NCI-H2029 (cell line): ENCODE measurements at regions not wholly inside any gene's neighbourhood (a gene's known extent, or its start where the extent isn't known, plus 50 kb on each side); places are given as distances from the start of the nearest gene placed in this dataset.

Experiments
- DNase-seq: peaks from one replicate; lab custom pipeline; 2025; lab: John Stamatoyannopoulos, UW

- DNase-seq, result no peak
Observed at GRCh38 chr3:18827664-18828063, 320.6 kb upstream of the KCNH8 start.

GRCh38 chr3:18825665-18826064, 322.6 kb upstream of the KCNH8 start:
- no peak for DNase-seq

GRCh38 chr3:18813300-18813699, 335.0 kb upstream of the KCNH8 start:
- no peak for DNase-seq

GRCh38 chr3:18812316-18812715, 336.0 kb upstream of the KCNH8 start:
- DNase-seq, result peak; percentile 57

- DNase-seq, result no peak
Observed at GRCh38 chr3:18810306-18810661, 338.0 kb upstream of the KCNH8 start.

GRCh38 chr3:18809640-18810305, 338.5 kb upstream of the KCNH8 start:
- no peak for DNase-seq

GRCh38 chr3:18808429-18808828, 339.9 kb upstream of the KCNH8 start:
- no peak for DNase-seq

- no peak for DNase-seq
Observed at GRCh38 chr3:18807593-18807992, 340.7 kb upstream of the KCNH8 start.

GRCh38 chr3:18806633-18807032, 341.7 kb upstream of the KCNH8 start:
- no peak for DNase-seq

- DNase-seq, result no peak
Observed at GRCh38 chr3:18797378-18797777, 350.9 kb upstream of the KCNH8 start.

GRCh38 chr3:18795078-18795477, 353.2 kb upstream of the KCNH8 start:
- no peak for DNase-seq

GRCh38 chr3:18791752-18792151, 356.6 kb upstream of the KCNH8 start:
- no peak for DNase-seq

- no peak for DNase-seq
Observed at GRCh38 chr3:18791182-18791581, 357.1 kb upstream of the KCNH8 start.

GRCh38 chr3:18790384-18790783, 357.9 kb upstream of the KCNH8 start:
- DNase-seq, result no peak

GRCh38 chr3:18789734-18790133, 358.6 kb upstream of the KCNH8 start:
- no peak for DNase-seq

- no peak for DNase-seq
Observed at GRCh38 chr3:18787441-18787840, 360.9 kb upstream of the KCNH8 start.

- DNase-seq, result no peak
Observed at GRCh38 chr3:18786650-18787323, 361.5 kb upstream of the KCNH8 start.

GRCh38 chr3:18782191-18782590, 357.1 kb upstream of the SATB1 start:
- DNase-seq, result no peak

GRCh38 chr3:18780959-18781358, 355.8 kb upstream of the SATB1 start:
- DNase-seq, result no peak

GRCh38 chr3:18779704-18780103, 354.6 kb upstream of the SATB1 start:
- no peak for DNase-seq

- DNase-seq, result no peak
Observed at GRCh38 chr3:18778598-18778997, 353.5 kb upstream of the SATB1 start.

GRCh38 chr3:18778094-18778493, 353.0 kb upstream of the SATB1 start:
- no peak for DNase-seq

- no peak for DNase-seq
Observed at GRCh38 chr3:18775501-18775900, 350.4 kb upstream of the SATB1 start.
